HEK293T (cell line): ENCODE measurements at regions not wholly inside any gene's neighbourhood (a gene's known extent, or its start where the extent isn't known, plus 50 kb on each side); places are given as distances from the start of the nearest gene placed in this dataset.

ENCODE experiments used
- CTCF ChIA-PET: fragments of 350-600 bp; formaldehyde crosslinking; extraction: SDS; loops from one replicate; lab custom pipeline; 2021; ENCODE audit warnings: antibody characterized with exemption, inconsistent platforms; lab: Yijun Ruan, JAX
- POLR2A ChIA-PET: fragments of 350-600 bp; formaldehyde crosslinking; extraction: SDS; loops from one replicate; lab custom pipeline; 2020; ENCODE audit warnings: antibody characterized with exemption, inconsistent platforms; lab: Yijun Ruan, JAX
- DNase-seq: peaks from one replicate; pipeline ENCODE4 v3.0.0; 2012; ENCODE audit warnings: mixed read lengths; ENCODE audit errors: extremely low spot score
- ARNT ChIP-seq: fragments of 450-650 bp; IDR thresholded peaks from 2 replicates; pipeline ENCODE4 v1.6.1; 2017; ENCODE audit warnings: mild to moderate bottlenecking
- BHLHE40 ChIP-seq: fragments of 450-650 bp; IDR thresholded peaks from 2 replicates; pipeline ENCODE4 v1.6.1; 2016; ENCODE audit warnings: mild to moderate bottlenecking, moderate library complexity, borderline replicate concordance
- CTBP1 ChIP-seq: fragments of 450-650 bp; IDR thresholded peaks from 2 replicates; pipeline ENCODE4 v1.6.1; 2016; ENCODE audit warnings: borderline replicate concordance
- ELF4 ChIP-seq: fragments of 450-650 bp; IDR thresholded peaks from 2 replicates; pipeline ENCODE4 v1.6.1; 2017; ENCODE audit warnings: antibody characterized with exemption
- FOXA1 ChIP-seq: fragments of 450-650 bp; IDR thresholded peaks from 2 replicates; pipeline ENCODE4 v1.6.1; 2016; ENCODE audit warnings: mild to moderate bottlenecking
- FOXK2 ChIP-seq: fragments of 450-650 bp; IDR thresholded peaks from 2 replicates; pipeline ENCODE4 v1.6.1; 2016; ENCODE audit warnings: mild to moderate bottlenecking
- FOXM1 ChIP-seq: fragments of 450-650 bp; IDR thresholded peaks from 2 replicates; pipeline ENCODE4 v1.6.1; 2017; ENCODE audit warnings: mild to moderate bottlenecking, borderline replicate concordance
- HDGF ChIP-seq: fragments of 450-650 bp; IDR thresholded peaks from 2 replicates; pipeline ENCODE4 v1.6.1; 2017; ENCODE audit warnings: antibody characterized with exemption, borderline replicate concordance
- L3MBTL2 ChIP-seq: fragments of 450-650 bp; conservative IDR thresholded peaks from 2 replicates; pipeline ENCODE4 v1.6.1; 2016; ENCODE audit warnings: mild to moderate bottlenecking
- LEF1 ChIP-seq: fragments of 450-650 bp; IDR thresholded peaks from 2 replicates; pipeline ENCODE4 v1.6.1; 2017; ENCODE audit warnings: mild to moderate bottlenecking, borderline replicate concordance
- NFRKB ChIP-seq: fragments of 450-650 bp; IDR thresholded peaks from 2 replicates; pipeline ENCODE4 v1.6.1; 2016; ENCODE audit warnings: mild to moderate bottlenecking, moderate library complexity
- SP1 ChIP-seq: fragments of 450-650 bp; IDR thresholded peaks from 2 replicates; pipeline ENCODE4 v1.6.1; 2017
- SUZ12 ChIP-seq: fragments of 450-650 bp; IDR thresholded peaks from 2 replicates; pipeline ENCODE4 v1.6.1; 2016; ENCODE audit warnings: mild to moderate bottlenecking
- TARDBP ChIP-seq: fragments of 450-650 bp; IDR thresholded peaks from 2 replicates; pipeline ENCODE4 v1.6.1; 2016
- ZNF384 ChIP-seq: fragments of 450-650 bp; IDR thresholded peaks from 2 replicates; pipeline ENCODE4 v1.6.1; 2016
- TF ChIP-seq, protein P1 (sequence below): fragments of 450-650 bp; IDR thresholded peaks from 2 replicates; pipeline ENCODE4 v1.6.1; 2016

- ChIA-PET CTCF (no interaction called here), POLR2A (no interaction called here)
- no peak for DNase-seq
- TF ChIP-seq ARNT: no peak
Measured at GRCh38 chr6:166737261-166737660, 110.2 kb upstream of the RPS6KA2 start.

- no peak for DNase-seq
- no peak for TF ChIP-seq ELF4
- TF ChIP-seq NFRKB: no peak
- no peak for TF ChIP-seq HDGF
- TF ChIP-seq FOXK2: no peak
- no peak for TF ChIP-seq BHLHE40
- TF ChIP-seq SP1: no peak
- no peak for TF ChIP-seq ARNT
- TF ChIP-seq CTBP1: no peak
- TF ChIP-seq LEF1: no peak
- no peak for TF ChIP-seq SUZ12
- TF ChIP-seq TARDBP: no peak
- no peak for TF ChIP-seq ZNF384
- TF ChIP-seq L3MBTL2: no peak
- TF ChIP-seq FOXA1: no peak
- no peak for TF ChIP-seq FOXM1
- POLR2A ChIA-PET: no interaction called here
- CTCF ChIA-PET: no interaction called here
Measured at GRCh38 chr6:166736634-166737033, 109.6 kb upstream of the RPS6KA2 start.

DNA sequence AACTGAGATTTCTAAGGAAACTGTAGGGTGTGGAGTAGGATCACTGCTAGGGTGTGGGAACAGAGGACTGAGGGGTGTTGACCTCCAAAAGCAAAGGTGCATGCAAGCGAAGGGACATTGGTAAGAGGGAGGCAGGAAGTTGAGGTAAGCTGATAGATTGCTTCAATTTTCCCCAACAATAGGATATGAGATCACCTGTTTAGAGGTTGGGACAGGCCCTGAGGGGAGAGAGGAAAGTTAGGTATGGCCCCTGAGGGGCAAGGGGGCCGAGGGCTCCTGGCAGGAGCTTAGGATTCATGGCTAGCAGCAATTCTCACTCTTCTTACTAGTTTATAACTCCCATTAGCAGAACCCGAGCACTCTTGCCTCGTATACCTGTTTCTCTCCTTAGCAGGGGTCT is 106.8 kb upstream of the RPS6KA2 start:
- no peak for DNase-seq
- POLR2A ChIA-PET: no interaction called here
- TF ChIP-seq L3MBTL2: no peak
- no peak for TF ChIP-seq ELF4
- no peak for TF ChIP-seq HDGF
- TF ChIP-seq, protein P1, sequence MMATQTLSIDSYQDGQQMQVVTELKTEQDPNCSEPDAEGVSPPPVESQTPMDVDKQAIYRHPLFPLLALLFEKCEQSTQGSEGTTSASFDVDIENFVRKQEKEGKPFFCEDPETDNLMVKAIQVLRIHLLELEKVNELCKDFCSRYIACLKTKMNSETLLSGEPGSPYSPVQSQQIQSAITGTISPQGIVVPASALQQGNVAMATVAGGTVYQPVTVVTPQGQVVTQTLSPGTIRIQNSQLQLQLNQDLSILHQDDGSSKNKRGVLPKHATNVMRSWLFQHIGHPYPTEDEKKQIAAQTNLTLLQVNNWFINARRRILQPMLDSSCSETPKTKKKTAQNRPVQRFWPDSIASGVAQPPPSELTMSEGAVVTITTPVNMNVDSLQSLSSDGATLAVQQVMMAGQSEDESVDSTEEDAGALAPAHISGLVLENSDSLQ: no peak
- TF ChIP-seq TARDBP: no peak
- no peak for TF ChIP-seq ARNT
- no peak for TF ChIP-seq BHLHE40
- TF ChIP-seq NFRKB: no peak
- TF ChIP-seq FOXM1: no peak
- TF ChIP-seq SP1: no peak
- no peak for TF ChIP-seq LEF1
- TF ChIP-seq CTBP1: no peak
- no peak for TF ChIP-seq FOXK2
- TF ChIP-seq SUZ12: no peak
- no peak for TF ChIP-seq FOXA1
- no peak for TF ChIP-seq ZNF384
- CTCF ChIA-PET: no interaction called here

DNA sequence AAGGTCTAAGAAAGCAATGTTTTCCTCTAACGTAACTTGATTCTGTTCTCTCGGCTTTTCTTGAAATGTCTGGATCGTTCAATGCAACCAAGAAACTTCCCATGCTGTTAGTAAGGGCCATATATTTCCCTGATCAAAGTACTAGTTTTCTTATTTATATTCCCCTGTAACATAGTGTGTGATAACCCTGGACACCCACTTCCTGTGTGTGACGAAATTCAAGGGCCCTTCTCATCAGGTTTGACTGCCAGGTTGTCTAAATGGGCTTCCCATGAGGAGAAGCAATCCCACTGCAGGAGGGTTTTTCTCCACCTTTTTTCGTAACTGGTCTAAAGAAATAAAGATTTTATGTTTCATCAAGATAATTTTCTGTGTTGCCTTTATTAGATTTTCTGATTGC is 102.6 kb upstream of the RPS6KA2 start:
- ChIA-PET CTCF (no interaction called here), POLR2A (no interaction called here)
- DNase-seq: no peak
- no peak for TF ChIP-seq ARNT
- no peak for TF ChIP-seq NFRKB
- no peak for TF ChIP-seq FOXA1
- TF ChIP-seq ELF4: no peak
- TF ChIP-seq TARDBP: no peak
- no peak for TF ChIP-seq BHLHE40
- no peak for TF ChIP-seq ZNF384
- TF ChIP-seq CTBP1: no peak
- no peak for TF ChIP-seq FOXK2

DNA sequence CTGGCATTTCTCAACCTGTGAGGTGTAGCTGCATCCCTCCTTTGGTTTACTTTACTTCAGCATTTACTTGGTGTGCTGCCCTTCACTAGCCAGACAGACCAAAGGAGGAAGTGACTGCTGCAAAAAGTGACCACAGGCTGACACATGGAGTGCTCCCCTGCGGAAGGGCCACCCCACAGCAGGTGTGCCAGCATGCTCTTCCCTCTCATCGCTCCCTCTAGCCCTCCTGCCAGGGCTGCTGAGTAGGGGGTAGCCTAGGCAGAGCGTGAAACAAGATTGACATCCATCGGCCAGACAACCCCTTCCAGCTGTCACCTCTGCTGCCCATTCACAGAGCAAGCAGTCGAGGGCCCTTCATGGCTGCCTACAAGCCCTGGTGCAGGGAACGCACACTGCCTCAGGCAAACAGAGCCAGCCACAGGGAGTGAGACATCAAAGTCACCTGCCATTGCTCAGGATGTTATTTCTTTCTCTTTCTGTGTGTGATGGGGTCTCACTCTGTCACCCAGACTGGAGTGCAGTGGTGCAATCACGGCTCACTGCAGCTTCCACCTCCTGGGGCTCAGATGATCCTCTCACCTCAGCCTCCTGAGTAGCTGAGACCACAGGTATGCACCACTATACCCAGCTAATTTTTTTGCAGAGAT is 102.0 kb upstream of the RPS6KA2 start:
- TF ChIP-seq, protein P1: no peak
- no peak for TF ChIP-seq SP1
- TF ChIP-seq ZNF384: no peak
- no peak for TF ChIP-seq HDGF
- no peak for TF ChIP-seq ELF4
- no peak for TF ChIP-seq LEF1
- no peak for TF ChIP-seq L3MBTL2
- no peak for TF ChIP-seq CTBP1
- no peak for TF ChIP-seq BHLHE40
- TF ChIP-seq FOXA1: no peak
- TF ChIP-seq NFRKB: no peak
- TF ChIP-seq SUZ12: no peak
- no peak for DNase-seq
- ChIA-PET POLR2A (no interaction called here), CTCF (no interaction called here)

DNA sequence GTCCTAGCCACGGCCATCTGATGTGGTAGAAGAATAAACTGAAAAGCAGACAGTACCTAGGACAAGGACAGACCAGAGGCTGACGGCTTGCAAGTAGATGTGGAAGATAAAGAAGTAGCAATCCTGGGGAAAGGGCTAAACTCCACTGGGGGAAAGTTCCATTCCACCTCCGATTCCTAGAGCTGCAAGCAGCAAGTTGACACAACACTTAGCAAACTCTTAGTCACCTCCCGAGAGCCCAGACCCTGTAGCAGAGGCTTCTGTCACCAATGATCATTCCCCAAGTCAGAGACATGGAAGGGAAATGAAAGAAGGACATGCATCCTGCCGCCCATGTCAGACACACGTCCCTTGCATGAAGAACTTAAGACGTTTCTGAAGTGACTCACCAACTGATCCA is 99.2 kb upstream of the RPS6KA2 start:
- CTCF ChIA-PET: no interaction called here
- no peak for DNase-seq
- no peak for TF ChIP-seq SP1
- TF ChIP-seq BHLHE40: no peak
- TF ChIP-seq FOXM1: no peak
- TF ChIP-seq ARNT: no peak
- no peak for TF ChIP-seq ZNF384
- POLR2A ChIA-PET: no interaction called here

DNA sequence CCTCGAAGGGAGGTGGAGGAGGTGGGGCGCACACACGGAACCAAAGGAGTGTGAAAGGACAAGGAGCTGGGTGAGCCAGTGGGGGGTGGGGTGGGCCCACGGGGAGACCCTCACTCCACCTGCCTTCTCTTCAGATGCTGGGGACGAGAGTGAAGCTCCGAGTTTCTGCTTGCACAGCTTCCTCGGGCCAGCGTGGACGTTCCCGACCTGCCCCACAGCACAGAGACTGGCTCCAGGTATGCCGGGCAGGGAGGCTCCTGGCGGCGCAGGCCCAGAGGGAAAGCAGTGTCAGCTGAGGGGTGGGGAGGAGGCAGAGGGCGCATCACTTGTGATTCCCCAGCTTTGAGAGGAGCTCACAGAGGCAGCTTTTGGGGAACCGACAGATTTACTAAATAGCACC is 98.5 kb upstream of the RPS6KA2 start:
- TF ChIP-seq, protein P1: no peak
- TF ChIP-seq HDGF (no peak), ARNT (no peak), FOXK2 (no peak), BHLHE40 (no peak), NFRKB (no peak), L3MBTL2 (no peak), ELF4 (no peak), CTBP1 (no peak), ZNF384 (no peak), LEF1 (no peak), SUZ12 (no peak), FOXM1 (no peak), FOXA1 (no peak), SP1 (no peak), TARDBP (no peak)
- POLR2A ChIA-PET: no interaction called here
- CTCF ChIA-PET: interaction anchor here (1.0 kb wide), 1 partner anchor 49 kb away, joined by 3 read pairs; no protein-coding TSS in a partner anchor
- no peak for DNase-seq
